ENCODE measurements at regions not wholly inside any gene's neighbourhood (a gene's known extent, or its start where the extent isn't known, plus 50 kb on each side); places are given as distances from the start of the nearest gene placed in this dataset.

DNA sequence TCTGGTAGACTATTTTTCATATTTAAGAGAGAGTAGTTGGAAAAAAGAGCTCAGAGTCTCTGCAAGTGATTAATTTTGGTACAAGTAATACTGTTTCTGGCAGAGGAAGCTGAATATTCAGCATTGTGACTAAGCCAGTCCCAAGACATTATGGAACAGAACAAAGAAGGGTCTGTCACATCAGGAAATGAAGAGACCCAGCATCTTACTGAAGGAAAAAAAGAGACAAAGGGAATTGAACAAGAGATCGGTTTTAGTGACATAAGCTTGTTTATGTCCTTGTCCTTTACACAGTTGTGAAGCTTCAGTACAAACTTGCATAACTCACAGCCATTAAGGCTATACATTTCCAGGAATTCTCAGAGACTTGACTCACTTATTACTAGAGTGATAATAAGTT, 568.5 kb upstream of the SLC8A1 start:
- TF ChIP-seq, protein P1, sequence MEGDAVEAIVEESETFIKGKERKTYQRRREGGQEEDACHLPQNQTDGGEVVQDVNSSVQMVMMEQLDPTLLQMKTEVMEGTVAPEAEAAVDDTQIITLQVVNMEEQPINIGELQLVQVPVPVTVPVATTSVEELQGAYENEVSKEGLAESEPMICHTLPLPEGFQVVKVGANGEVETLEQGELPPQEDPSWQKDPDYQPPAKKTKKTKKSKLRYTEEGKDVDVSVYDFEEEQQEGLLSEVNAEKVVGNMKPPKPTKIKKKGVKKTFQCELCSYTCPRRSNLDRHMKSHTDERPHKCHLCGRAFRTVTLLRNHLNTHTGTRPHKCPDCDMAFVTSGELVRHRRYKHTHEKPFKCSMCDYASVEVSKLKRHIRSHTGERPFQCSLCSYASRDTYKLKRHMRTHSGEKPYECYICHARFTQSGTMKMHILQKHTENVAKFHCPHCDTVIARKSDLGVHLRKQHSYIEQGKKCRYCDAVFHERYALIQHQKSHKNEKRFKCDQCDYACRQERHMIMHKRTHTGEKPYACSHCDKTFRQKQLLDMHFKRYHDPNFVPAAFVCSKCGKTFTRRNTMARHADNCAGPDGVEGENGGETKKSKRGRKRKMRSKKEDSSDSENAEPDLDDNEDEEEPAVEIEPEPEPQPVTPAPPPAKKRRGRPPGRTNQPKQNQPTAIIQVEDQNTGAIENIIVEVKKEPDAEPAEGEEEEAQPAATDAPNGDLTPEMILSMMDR (IDR thresholded peaks at IDR 0.05), result no peak
- TF ChIP-seq POLR2A (IDR thresholded peaks at IDR 0.05), result no peak

Data from thyroid gland (tissue), 4 donors.